GM12891 (cell line): ENCODE measurements at regions not wholly inside any gene's neighbourhood (a gene's known extent, or its start where the extent isn't known, plus 50 kb on each side); places are given as distances from the start of the nearest gene placed in this dataset.

Experiments used
- POLR2A ChIP-seq: IDR thresholded peaks from 2 replicates; pipeline ENCODE4 v1.6.1; 2011; ENCODE audit warnings: low read depth, low read length, control low read depth
- POLR2AphosphoS5 ChIP-seq: IDR thresholded peaks from 2 replicates; pipeline ENCODE4 v1.6.1; 2011; ENCODE audit warnings: low read depth, low read length, control low read depth
- SPI1 ChIP-seq: IDR thresholded peaks from 2 replicates; pipeline ENCODE4 v1.6.1; 2011; ENCODE audit warnings: low read depth, low read length, control low read depth
- TAF1 ChIP-seq: IDR thresholded peaks from 2 replicates; pipeline ENCODE4 v1.6.1; 2011; ENCODE audit warnings: low read depth, low read length, control low read depth

DNA sequence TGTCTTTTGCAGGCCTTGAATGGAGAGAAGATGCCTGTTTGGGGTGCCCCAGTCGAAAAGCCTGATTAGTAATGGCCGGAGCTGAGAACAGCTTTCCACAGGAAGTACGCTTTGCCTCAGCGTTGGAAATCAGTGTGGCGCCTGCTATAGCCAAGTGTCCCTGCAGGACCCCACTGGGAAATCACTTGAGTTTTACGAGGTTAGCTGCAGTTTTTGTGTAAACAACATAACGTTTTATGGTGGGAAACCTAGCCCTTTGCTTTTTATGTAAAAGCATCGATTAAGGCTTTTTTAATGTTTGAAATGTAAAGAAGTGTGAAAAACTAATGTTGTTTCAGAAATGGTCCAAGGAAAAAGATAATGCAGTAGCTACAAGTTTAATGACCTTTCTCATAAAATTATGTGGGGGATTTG, 234.2 kb downstream of the TTC32 start:
- TF ChIP-seq POLR2A (no peak), SPI1 (no peak), POLR2AphosphoS5 (no peak), TAF1 (no peak)
